Keratinocyte (primary cell): ENCODE measurements at regions not wholly inside any gene's neighbourhood (a gene's known extent, or its start where the extent isn't known, plus 50 kb on each side); places are given as distances from the start of the nearest gene placed in this dataset.

Source experiments
- EZH2 ChIP-seq: IDR thresholded peaks from one replicate; pipeline ENCODE4 v1.6.1; 2012; ENCODE audit warnings: inconsistent platforms, mild to moderate bottlenecking, low read length, moderate library complexity
- TF ChIP-seq, protein P1 (sequence below), 3 experiments: IDR thresholded peaks in 1 of 3; conservative IDR thresholded peaks in 1 of 3; optimal IDR thresholded peaks in 1 of 3; 2 replicates in 2 of 3; 3 replicates in 1 of 3; pipeline versions ENCODE3 to v1.5.1; 2011; ENCODE audit warnings: low read length in 3 of 3, mild to moderate bottlenecking in 3 of 3, moderate library complexity in 2 of 3, control low read depth in 1 of 3, inconsistent platforms in 1 of 3; ENCODE audit not compliant: insufficient read depth in 2 of 3; ENCODE audit errors: extremely low read depth in 1 of 3

DNA sequence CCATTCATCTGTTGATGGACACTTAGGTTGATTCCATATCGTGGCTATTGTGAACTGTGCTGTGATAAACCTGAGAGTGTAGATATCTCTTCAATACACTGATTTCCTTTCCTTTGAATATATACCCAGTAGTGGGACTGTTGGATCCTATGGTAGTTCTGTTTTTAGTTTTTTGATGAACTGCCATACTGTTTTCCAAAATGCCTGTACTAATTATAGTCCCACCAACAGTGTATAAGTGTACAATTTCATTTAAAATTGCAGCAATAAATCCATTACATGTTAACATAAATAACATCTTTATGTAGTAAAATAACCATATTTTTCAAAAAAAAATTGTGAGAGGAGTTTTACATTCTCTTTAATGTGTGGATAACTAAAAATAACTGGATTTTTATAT, 65.0 kb upstream of the SYT9 start:
- TF ChIP-seq, protein P1, sequence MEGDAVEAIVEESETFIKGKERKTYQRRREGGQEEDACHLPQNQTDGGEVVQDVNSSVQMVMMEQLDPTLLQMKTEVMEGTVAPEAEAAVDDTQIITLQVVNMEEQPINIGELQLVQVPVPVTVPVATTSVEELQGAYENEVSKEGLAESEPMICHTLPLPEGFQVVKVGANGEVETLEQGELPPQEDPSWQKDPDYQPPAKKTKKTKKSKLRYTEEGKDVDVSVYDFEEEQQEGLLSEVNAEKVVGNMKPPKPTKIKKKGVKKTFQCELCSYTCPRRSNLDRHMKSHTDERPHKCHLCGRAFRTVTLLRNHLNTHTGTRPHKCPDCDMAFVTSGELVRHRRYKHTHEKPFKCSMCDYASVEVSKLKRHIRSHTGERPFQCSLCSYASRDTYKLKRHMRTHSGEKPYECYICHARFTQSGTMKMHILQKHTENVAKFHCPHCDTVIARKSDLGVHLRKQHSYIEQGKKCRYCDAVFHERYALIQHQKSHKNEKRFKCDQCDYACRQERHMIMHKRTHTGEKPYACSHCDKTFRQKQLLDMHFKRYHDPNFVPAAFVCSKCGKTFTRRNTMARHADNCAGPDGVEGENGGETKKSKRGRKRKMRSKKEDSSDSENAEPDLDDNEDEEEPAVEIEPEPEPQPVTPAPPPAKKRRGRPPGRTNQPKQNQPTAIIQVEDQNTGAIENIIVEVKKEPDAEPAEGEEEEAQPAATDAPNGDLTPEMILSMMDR (optimal IDR thresholded peaks at IDR 0.05 in 1 of 3, IDR thresholded peaks at IDR 0.05 in 1 of 3, conservative IDR thresholded peaks at IDR 0.05 in 1 of 3; ENCODE audit: extremely low read depth in 1 of 3, insufficient read depth in 2 of 3, low read length in 3 of 3) = no peak
- TF ChIP-seq EZH2 = no peak
